Fibroblast of skin of left quadriceps (primary cell): ENCODE measurements at regions not wholly inside any gene's neighbourhood (a gene's known extent, or its start where the extent isn't known, plus 50 kb on each side); places are given as distances from the start of the nearest gene placed in this dataset.
"Not testable (repeated sequence)": the region's sequence is repeated elsewhere in the genome, so short reads cannot be mapped to it uniquely, and the experiment has no call there.

Experiments
- DNase-seq, 2 experiments: peaks; one replicate each; pipeline ENCODE4 v3.0.0-alpha.2; 2013; ENCODE audit warnings: low read depth in 2 of 2

GRCh38 chr12:63410197-63410596 lies 258.1 kb downstream of the DPY19L2 start:
- DNase-seq, result no peak

DNA sequence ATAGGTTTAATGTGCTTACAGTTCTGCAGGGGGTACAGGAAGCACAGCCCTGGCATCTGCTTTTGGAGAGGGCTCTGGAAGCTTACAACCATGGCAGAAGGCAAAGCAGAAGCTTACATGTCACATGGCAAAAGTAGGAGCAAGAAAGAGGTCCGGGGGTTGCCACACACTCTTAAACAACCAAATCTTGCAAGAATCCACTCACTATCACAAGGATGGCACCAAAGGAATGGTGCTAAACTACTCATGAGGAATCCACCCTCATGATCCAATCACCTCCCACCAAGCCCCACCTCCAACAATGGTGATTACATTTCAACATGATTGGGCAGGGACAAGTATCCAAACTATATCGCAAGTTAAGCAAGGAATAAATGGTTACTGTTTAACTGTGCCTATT lies 255.8 kb upstream of the AVPR1A start:
- no peak for DNase-seq

GRCh38 chr12:63404611-63405010 lies 253.6 kb upstream of the AVPR1A start:
- no peak for DNase-seq

DNA sequence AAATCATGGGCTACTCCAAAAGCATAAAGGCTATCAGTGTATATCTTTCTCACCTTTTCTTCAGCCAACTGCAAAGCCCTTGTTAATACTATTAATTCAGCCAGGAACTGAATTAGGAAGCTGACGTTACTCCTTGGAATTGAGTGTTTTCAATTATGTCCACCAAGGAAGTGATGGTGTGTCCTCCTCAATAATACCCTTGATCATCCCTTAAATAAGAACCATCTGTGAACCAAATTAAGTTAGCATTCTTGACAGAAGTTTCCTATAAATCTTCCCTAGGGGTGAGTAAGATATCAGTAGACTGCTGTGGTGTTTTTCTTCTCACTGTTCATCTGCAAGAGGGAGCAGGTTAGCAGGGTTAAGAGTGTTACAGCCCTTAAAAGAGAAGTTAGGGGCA lies 252.3 kb upstream of the AVPR1A start:
- DNase-seq, result peak in 1 of 2 experiments; percentile 3

- no peak for DNase-seq
Measured at GRCh38 chr12:63400718-63401117, 249.7 kb upstream of the AVPR1A start.

- no peak for DNase-seq
Measured at GRCh38 chr12:63400318-63400717, 249.3 kb upstream of the AVPR1A start.

GRCh38 chr12:63397807-63398206 lies 246.8 kb upstream of the AVPR1A start:
- no peak for DNase-seq

DNA sequence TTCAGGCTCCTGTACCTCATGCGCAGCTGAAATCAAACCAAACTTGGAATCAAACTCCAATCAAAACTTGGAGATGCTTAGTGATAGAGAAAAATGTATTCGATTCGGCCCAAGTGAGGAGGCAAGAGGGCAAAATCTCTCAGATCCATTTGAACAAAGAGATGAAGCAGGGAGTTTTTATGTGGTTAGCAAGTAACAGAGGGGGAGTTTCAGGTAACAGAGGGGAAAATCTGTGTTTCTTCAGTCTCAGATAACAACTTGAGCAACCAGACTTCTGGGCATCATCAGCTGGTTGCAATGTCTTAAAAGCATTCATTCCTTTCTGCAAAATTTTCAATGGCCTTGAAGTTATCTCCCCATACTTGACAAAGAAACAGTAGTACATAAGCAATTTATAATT lies 245.1 kb upstream of the AVPR1A start:
- DNase-seq, result no peak

DNA sequence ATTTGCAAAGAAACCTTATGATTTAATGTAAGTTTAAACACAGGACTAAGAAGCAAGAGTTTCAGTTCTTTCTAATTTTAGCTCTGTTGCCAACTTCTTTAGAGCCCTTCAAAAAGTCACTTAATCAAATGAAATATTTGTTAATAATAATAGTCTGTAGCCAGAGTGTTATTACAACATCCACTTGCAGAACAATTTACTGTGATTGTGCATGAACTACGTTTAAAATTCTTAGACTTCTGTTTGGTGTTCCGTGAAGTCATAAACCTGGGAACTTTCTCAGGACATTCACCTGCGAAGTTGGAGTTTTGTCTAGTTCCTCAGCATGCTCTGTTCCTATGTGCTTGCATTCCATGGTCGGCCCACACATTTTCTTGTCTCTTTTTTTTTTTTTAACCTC lies 244.0 kb upstream of the AVPR1A start:
- DNase-seq, result no peak

DNA sequence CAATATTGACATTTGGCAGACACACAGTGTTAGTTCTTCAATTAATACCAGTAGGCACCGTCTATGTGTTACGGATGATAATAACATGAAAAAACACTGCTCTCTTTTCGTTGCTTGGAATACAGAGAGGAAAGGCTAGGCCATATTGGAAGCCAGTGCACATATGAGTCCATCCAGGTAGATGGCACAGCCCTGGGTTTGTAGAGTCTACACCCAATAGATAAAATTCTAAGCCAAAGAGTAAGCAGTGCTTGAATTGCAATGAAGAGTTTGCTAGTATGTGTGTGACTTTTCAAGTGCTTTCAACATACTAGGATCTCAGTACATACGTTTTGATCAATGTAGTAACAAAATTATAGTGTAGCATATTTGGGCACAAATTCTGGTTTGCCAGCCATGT lies 243.3 kb upstream of the AVPR1A start:
- no peak for DNase-seq

- DNase-seq, result no peak
Measured at GRCh38 chr12:63389211-63389610, 238.2 kb upstream of the AVPR1A start.

- DNase-seq, result no peak
Measured at GRCh38 chr12:63387771-63388170, 236.8 kb upstream of the AVPR1A start.

DNA sequence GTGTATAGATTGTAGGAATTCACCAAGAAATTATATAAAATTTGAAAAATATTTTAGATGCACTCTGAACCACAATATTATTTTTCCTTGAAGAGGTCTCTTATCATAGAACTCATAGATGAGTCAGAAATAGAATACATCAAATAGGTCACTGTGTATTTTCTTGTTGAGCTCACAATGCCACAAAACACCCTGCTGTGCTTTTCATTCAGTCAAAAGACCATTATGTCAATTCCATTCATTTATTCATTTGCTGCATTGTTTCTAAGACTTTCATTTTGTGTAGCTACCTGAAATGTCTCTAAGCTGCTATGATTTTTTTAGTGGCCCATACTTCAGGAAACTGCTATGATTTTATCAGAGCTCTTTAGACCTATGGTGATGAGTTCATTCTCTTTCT lies 231.9 kb upstream of the AVPR1A start:
- no peak for DNase-seq

DNA sequence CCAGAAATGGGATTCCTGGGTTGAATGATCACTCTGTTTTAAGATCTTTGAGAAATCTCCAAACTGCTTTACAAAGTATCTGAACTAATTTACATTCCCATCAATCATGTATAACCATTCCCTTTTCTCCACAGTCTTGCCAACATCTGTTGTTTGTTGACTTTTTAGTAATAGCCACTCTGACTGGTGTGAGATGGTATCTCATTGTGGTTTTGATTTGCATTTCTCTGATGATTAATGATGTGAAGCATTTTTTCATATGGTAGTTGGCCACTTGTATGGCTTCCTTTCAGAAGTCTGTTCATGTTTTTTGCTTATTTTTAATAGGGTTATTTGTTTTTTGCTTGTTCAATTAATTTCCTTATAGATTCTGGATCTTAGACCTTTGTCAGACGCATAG lies 211.8 kb upstream of the AVPR1A start:
- peak; percentile 6 to 10 for DNase-seq

DNA sequence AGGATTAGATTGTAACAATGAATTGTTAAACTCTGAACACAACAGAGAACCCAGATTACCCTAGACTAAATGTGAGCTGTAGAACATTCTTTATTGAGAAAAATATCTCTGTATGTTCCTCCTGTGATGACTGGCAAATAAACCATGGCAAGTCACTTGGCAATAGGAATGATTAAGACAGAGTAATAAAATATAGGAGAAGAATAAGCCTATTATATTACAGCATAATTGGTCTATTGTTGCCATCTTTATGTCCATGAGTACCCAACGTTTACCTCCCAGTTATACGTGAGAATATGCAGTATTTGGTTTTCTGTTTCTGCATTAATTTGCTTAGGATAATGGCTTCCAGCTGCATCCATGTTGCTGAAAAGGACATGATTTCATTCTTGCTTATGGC lies 211.2 kb upstream of the AVPR1A start:
- no peak for DNase-seq

DNA sequence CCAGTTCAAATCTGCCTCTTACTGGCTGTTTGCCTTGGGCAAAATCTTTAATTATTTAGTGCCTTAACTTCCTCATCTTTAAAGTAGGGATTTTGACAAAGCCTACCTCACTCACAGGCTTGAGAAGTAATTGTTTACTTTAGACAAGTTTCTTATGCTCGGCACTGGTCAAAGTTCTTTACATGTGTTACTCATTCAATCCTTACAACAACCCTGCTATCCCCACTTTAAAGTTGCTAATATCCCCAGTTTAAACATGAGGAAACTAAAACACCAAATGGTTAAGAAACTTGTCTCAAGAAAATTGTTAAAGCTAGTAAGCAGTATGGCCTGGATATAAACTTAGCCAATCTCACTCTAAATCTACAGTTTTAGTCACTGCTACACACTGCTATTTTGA lies 204.0 kb upstream of the AVPR1A start:
- no peak for DNase-seq

DNA sequence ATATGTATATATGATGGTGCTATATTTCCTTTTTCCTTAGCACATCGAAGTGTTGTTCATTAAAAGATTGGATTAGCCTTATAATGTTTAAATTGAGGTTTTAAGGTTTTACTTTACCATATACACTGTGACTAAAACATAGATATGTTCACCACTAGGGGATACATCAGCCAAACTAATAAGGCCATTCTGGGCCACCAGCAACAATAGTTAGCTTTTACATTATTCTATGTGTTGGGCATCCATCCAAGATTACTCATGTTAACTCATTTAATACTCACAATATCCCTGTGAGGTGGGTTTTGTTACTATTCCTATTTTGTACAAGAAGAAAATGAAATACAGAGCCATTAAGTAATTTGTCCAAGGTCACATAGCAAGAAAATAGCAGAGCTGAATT lies 202.6 kb upstream of the AVPR1A start:
- DNase-seq, result no peak

DNA sequence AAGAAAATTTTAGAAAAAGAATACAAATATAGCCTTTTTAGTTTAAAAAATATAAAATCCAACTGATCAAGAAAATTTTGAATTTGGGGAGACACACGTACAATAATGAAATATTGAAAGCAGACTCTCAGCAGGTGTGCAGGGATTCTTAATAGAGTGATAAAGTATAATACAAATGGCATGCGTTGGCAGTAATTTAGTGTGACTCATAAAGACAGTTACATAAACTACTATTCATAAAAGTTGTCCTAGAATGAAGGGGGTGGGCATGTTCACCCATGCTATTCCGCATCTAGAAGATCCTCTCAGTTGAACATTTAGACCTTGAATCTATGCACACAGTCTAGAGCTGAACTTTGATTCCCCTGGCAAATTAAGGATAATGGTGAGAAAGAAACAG lies 200.4 kb upstream of the AVPR1A start:
- no peak for DNase-seq

GRCh38 chr12:63348556-63348955 lies 197.6 kb upstream of the AVPR1A start:
- DNase-seq, result no peak

DNA sequence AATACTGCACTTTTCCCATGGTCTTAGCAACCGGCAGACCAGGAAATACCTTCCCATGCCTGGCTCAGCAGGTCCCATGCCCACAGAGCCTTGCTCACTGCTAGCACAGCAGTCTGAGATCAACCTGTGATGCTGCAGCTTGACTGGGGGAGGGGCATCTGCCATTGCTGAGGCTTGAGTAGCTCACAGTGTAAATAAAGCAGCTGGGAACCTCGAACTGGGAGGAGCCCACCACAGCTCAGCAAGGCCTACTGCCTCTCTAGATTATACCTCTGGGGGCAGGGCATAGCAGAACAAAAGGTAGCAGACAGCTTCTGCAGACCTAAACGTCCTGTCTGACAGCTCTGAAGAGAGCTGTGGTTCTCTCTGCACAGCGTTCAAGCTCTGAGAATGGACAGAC lies 186.2 kb upstream of the AVPR1A start:
- not testable (repeated sequence) for DNase-seq

DNA sequence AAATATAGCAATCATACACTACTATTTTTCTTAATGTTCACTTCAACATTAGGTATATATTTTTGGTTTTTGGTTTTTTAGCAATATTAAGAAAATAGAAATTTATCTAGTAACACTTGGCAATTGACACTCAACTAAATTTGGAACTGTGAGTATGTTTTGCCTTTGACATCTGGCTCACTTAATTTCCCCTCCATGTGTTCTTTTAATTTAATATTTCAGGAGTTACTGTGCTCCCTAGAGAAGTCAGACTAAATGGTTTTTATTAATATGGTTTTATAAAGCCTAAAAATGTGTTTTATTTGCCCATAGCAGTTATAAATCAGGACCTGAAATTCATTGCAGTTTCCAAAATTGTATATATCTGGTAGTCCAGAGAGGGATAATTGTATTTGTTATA lies 175.3 kb upstream of the AVPR1A start:
- no peak for DNase-seq

- DNase-seq, result no peak
Measured at GRCh38 chr12:63325757-63326156, 174.8 kb upstream of the AVPR1A start.

- no peak for DNase-seq
Measured at GRCh38 chr12:63323942-63324341, 172.9 kb upstream of the AVPR1A start.

DNA sequence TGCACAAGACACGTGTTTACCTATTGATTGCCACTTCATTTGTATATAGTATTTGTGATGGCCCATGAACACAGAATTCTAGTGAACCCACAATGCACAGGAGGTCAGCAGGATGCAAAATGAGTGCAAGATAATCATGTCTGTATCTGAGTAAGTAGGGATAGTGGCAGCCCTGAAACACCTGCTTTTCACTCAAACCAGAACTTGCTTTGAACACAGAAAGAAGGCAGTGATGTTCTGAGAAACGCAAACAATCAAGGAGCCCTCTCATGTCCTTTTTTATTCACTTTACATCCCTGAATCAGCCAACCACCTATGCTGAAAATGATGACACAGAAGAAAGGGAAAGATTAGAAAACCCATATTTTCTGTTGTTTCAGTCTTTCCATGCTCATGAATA lies 170.4 kb upstream of the AVPR1A start:
- no peak for DNase-seq
